SK-N-SH treated with all-trans-retinoic acid at 6 μM for 48 hours (cell line): ENCODE measurements at regions not wholly inside any gene's neighbourhood (a gene's known extent, or its start where the extent isn't known, plus 50 kb on each side); places are given as distances from the start of the nearest gene placed in this dataset.

Experiments
- ATAC-seq: fragments of 200-7000 bp; cut with Tn5 transposase; 3 replicates; pipeline ENCODE4 v1.9.1; 2020; ENCODE audit warnings: mild to moderate bottlenecking, moderate library complexity
- ARNTL ChIP-seq: fragments of 450-650 bp; formaldehyde crosslinking; IDR thresholded peaks from 2 replicates; pipeline ENCODE4 v1.5.0; 2020; ENCODE audit warnings: low read depth, mild to moderate bottlenecking, moderate library complexity, borderline replicate concordance
- BACH2 ChIP-seq: fragments of 250-450 bp; sonication (Bioruptor Pico); IDR thresholded peaks from 2 replicates; pipeline ENCODE4 v1.9.0; 2021; ENCODE audit warnings: mild to moderate bottlenecking, borderline replicate concordance
- CREB5 ChIP-seq: fragments of 250-450 bp; sonication (Bioruptor Pico); IDR thresholded peaks from 2 replicates; pipeline ENCODE4 v1.5.1; 2020; ENCODE audit warnings: low read depth, mild to moderate bottlenecking, moderate library complexity
- CSDC2 ChIP-seq: fragments of 250-450 bp; sonication (Bioruptor Pico); IDR thresholded peaks from 2 replicates; pipeline ENCODE4 v1.5.0; 2020; ENCODE audit warnings: mild to moderate bottlenecking, moderate library complexity
- ESRRG ChIP-seq: fragments of 250-450 bp; sonication (Bioruptor Pico); IDR thresholded peaks from 2 replicates; pipeline ENCODE4 v1.6.1; 2021; ENCODE audit warnings: mild to moderate bottlenecking
- GLIS3 ChIP-seq: fragments of 250-450 bp; sonication (Bioruptor Pico); IDR thresholded peaks from 2 replicates; pipeline ENCODE4 v1.5.0; 2020; ENCODE audit warnings: mild to moderate bottlenecking, moderate library complexity
- ISL1 ChIP-seq: fragments of 250-450 bp; sonication (Bioruptor Pico); IDR thresholded peaks from 2 replicates; pipeline ENCODE4 v2.1.2; 2022; ENCODE audit warnings: mild to moderate bottlenecking, moderate library complexity
- OSR1 ChIP-seq: fragments of 250-450 bp; sonication (Bioruptor Pico); IDR thresholded peaks from 2 replicates; pipeline ENCODE4 v1.8.0; 2022; ENCODE audit warnings: moderate library complexity, mild to moderate bottlenecking, inconsistent platforms
- PATZ1 ChIP-seq: fragments of 250-450 bp; sonication (Bioruptor Pico); IDR thresholded peaks from 2 replicates; pipeline ENCODE4 v1.8.0; 2020; ENCODE audit warnings: mild to moderate bottlenecking, moderate library complexity, borderline replicate concordance
- POU6F1 ChIP-seq: fragments of 250-450 bp; sonication (Bioruptor Pico); IDR thresholded peaks from 2 replicates; pipeline ENCODE4 v1.8.0; 2021; ENCODE audit warnings: low read depth, mild to moderate bottlenecking, moderate library complexity, borderline replicate concordance
- PPARA ChIP-seq: fragments of 250-450 bp; sonication (Bioruptor Pico); IDR thresholded peaks from 2 replicates; pipeline ENCODE4 v1.5.0; 2020; ENCODE audit warnings: mild to moderate bottlenecking, borderline replicate concordance
- RARB ChIP-seq: fragments of 250-450 bp; sonication (Bioruptor Pico); IDR thresholded peaks from 2 replicates; pipeline ENCODE4 v1.8.0; 2021; ENCODE audit warnings: mild to moderate bottlenecking, moderate library complexity
- SNAI2 ChIP-seq: fragments of 250-450 bp; sonication (Bioruptor Pico); IDR thresholded peaks from 2 replicates; pipeline ENCODE4 v1.5.0; 2020; ENCODE audit warnings: mild to moderate bottlenecking, moderate library complexity
- TSHZ2 ChIP-seq: fragments of 250-450 bp; sonication (Bioruptor Pico); IDR thresholded peaks from 2 replicates; pipeline ENCODE4 v1.5.0; 2020; ENCODE audit warnings: mild to moderate bottlenecking, moderate library complexity
- ZFP3 ChIP-seq: fragments of 250-450 bp; sonication (Bioruptor Pico); IDR thresholded peaks from 2 replicates; pipeline ENCODE4 v1.5.0; 2020; ENCODE audit warnings: mild to moderate bottlenecking, moderate library complexity
- ZFP30 ChIP-seq: fragments of 450-650 bp; formaldehyde crosslinking; IDR thresholded peaks from 2 replicates; pipeline ENCODE4 v1.5.0; 2022; ENCODE audit warnings: mild to moderate bottlenecking, moderate library complexity
- ZNF565 ChIP-seq: fragments of 450-650 bp; formaldehyde crosslinking; conservative IDR thresholded peaks from 2 replicates; pipeline ENCODE4 v1.5.0; 2020; ENCODE audit warnings: low read depth, mild to moderate bottlenecking, moderate library complexity
- ZNF8 ChIP-seq: fragments of 450-650 bp; formaldehyde crosslinking; IDR thresholded peaks from 2 replicates; pipeline ENCODE4 v1.5.0; 2020; ENCODE audit warnings: mild to moderate bottlenecking, moderate library complexity

GRCh38 chr5:121421646-121422045 lies 430.0 kb upstream of the FTMT start:
- TF ChIP-seq ZFP30 (no peak), RARB (no peak), PATZ1 (CRISPR knock-in tag) (no peak), CREB5 (no peak), ZNF8 (CRISPR knock-in tag) (no peak), SNAI2 (CRISPR knock-in tag) (no peak), ESRRG (CRISPR knock-in tag) (no peak), ISL1 (CRISPR knock-in tag) (no peak), GLIS3 (CRISPR knock-in tag) (no peak), ZFP3 (no peak), TSHZ2 (CRISPR knock-in tag) (no peak), ZNF565 (no peak), BACH2 (CRISPR knock-in tag) (no peak), POU6F1 (CRISPR knock-in tag) (no peak)
- ATAC-seq: no peak

- no peak for ATAC-seq
- no peak for TF ChIP-seq POU6F1 (CRISPR knock-in tag)
- no peak for TF ChIP-seq ZNF565
- no peak for TF ChIP-seq ARNTL (CRISPR knock-in tag)
- no peak for TF ChIP-seq CREB5
- no peak for TF ChIP-seq ZFP3
- TF ChIP-seq PPARA: no peak
- TF ChIP-seq OSR1 (CRISPR knock-in tag): no peak
- no peak for TF ChIP-seq ZNF8 (CRISPR knock-in tag)
- TF ChIP-seq CSDC2 (CRISPR knock-in tag): no peak
- no peak for TF ChIP-seq TSHZ2 (CRISPR knock-in tag)
These were observed 426.7 kb upstream of the FTMT start for GRCh38 chr5:121424976-121425375.
